ENCODE measurements at regions not wholly inside any gene's neighbourhood (a gene's known extent, or its start where the extent isn't known, plus 50 kb on each side); places are given as distances from the start of the nearest gene placed in this dataset.

- no peak for TF ChIP-seq CTCF (IDR thresholded peaks at IDR 0.05; ENCODE audit: insufficient read depth, missing control alignments)
- FAIRE-seq = no peak
- no peak for DNase-seq (ENCODE audit: insufficient read length, low spot score)
These were observed 173.5 kb downstream of the DLL1 start for GRCh38 chr6:170117111-170117972.

- DNase-seq (ENCODE audit: insufficient read length, low spot score) (no peak), FAIRE-seq (no peak)
- no peak for TF ChIP-seq CTCF (IDR thresholded peaks at IDR 0.05; ENCODE audit: insufficient read depth, missing control alignments)
These were observed 174.2 kb downstream of the DLL1 start for GRCh38 chr6:170116636-170117035.

GRCh38 chr6:170114956-170115855 lies 175.7 kb downstream of the DLL1 start:
- DNase-seq (ENCODE audit: insufficient read length, low spot score) = no peak
- no peak for FAIRE-seq

GRCh38 chr6:170114187-170114945 lies 176.5 kb downstream of the DLL1 start:
- no peak for TF ChIP-seq CTCF (IDR thresholded peaks at IDR 0.05; ENCODE audit: insufficient read depth, missing control alignments)
- no peak for FAIRE-seq

More at GRCh38 chr6:170114956-170115855, 175.7 kb downstream of the DLL1 start:
- TF ChIP-seq CTCF (IDR thresholded peaks at IDR 0.05; ENCODE audit: insufficient read depth, missing control alignments) = no peak

GRCh38 chr6:170113141-170113540 lies 177.7 kb downstream of the DLL1 start:
- FAIRE-seq = no peak
- no peak for TF ChIP-seq CTCF (IDR thresholded peaks at IDR 0.05; ENCODE audit: insufficient read depth, missing control alignments)
- no peak for DNase-seq (ENCODE audit: insufficient read length, low spot score)

More at GRCh38 chr6:170114187-170114945, 176.5 kb downstream of the DLL1 start:
- DNase-seq (ENCODE audit: insufficient read length, low spot score) = no peak

- no peak for DNase-seq (ENCODE audit: insufficient read length, low spot score)
- no peak for FAIRE-seq
- TF ChIP-seq CTCF (IDR thresholded peaks at IDR 0.05; ENCODE audit: insufficient read depth, missing control alignments) = no peak
These were observed 178.4 kb downstream of the DLL1 start for GRCh38 chr6:170112583-170112860.
